ENCODE measurements at regions not wholly inside any gene's neighbourhood (a gene's known extent, or its start where the extent isn't known, plus 50 kb on each side); places are given as distances from the start of the nearest gene placed in this dataset.

GRCh38 chr13:111646456-111646855 is 326.0 kb downstream of the TEX29 start:
- TF ChIP-seq CTCF (IDR thresholded peaks at IDR 0.05 in 4 of 5, conservative IDR thresholded peaks at IDR 0.05 in 1 of 5) (no peak), POLR2A (IDR thresholded peaks at IDR 0.05) (no peak)
- H3K27me3 ChIP-seq = peaks cover 0 to 10% (median 0%) of the 10 kb centered on the region in 3 donors
- H3K4me1 ChIP-seq = no peaks in the 10 kb centered on the region
- in situ Hi-C loops (cut with MboI; ENCODE audit: low sequenced_read_pairs in 4 of 4) (no loop called here), intact Hi-C loops (cut with DNase I; ENCODE audit: low total_unique reads) (no loop called here)
- DNase-seq (no peak), ATAC-seq (no peak)
- H3K9me3 ChIP-seq = no peaks in the 10 kb centered on the region
- H3K36me3 ChIP-seq = no peaks in the 10 kb centered on the region
- no peak overlapping the region for H3K27ac ChIP-seq
- no peak overlapping the region for H3K4me3 ChIP-seq

- TF ChIP-seq CTCF (IDR thresholded peaks at IDR 0.05 in 4 of 5, conservative IDR thresholded peaks at IDR 0.05 in 1 of 5) = no peak
- no peak for TF ChIP-seq POLR2A (IDR thresholded peaks at IDR 0.05)
- ATAC-seq = no peak
- Histone ChIP-seq H3K4me1 (no peaks in the 10 kb centered on the region), H3K27me3 (peaks cover 0 to 10% (median 9%) of the 10 kb centered on the region in 3 donors), H3K9me3 (no peaks in the 10 kb centered on the region), H3K36me3 (no peaks in the 10 kb centered on the region), H3K4me3 (no peak overlapping the region), H3K27ac (no peak overlapping the region)
- DNase-seq = no peak
- intact Hi-C loops (cut with DNase I; ENCODE audit: low total_unique reads) = no loop called here
- in situ Hi-C loops (cut with MboI; ENCODE audit: low sequenced_read_pairs in 4 of 4) = no loop called here
Measured at GRCh38 chr13:111648885-111649284, 328.4 kb downstream of the TEX29 start.

- in situ Hi-C loops (cut with MboI; ENCODE audit: low sequenced_read_pairs in 4 of 4) = no loop called here
- no peak overlapping the region for H3K27ac ChIP-seq
Measured at GRCh38 chr13:111650626-111651025, 330.2 kb downstream of the TEX29 start.

GRCh38 chr13:111652676-111653075 is 332.2 kb downstream of the TEX29 start:
- Histone ChIP-seq H3K27ac (no peak overlapping the region), H3K4me3 (no peak overlapping the region), H3K36me3 (no peaks in the 10 kb centered on the region), H3K9me3 (no peaks in the 10 kb centered on the region), H3K27me3 (peaks cover 0 to 16% (median 9%) of the 10 kb centered on the region in 3 donors), H3K4me1 (no peaks in the 10 kb centered on the region)
- in situ Hi-C loops (cut with MboI; ENCODE audit: low sequenced_read_pairs in 4 of 4) (no loop called here), intact Hi-C loops (cut with DNase I; ENCODE audit: low total_unique reads) (no loop called here)
- TF ChIP-seq POLR2A (IDR thresholded peaks at IDR 0.05) = no peak
- TF ChIP-seq CTCF (IDR thresholded peaks at IDR 0.05 in 4 of 5, conservative IDR thresholded peaks at IDR 0.05 in 1 of 5) = no peak
- no peak for DNase-seq
- ATAC-seq = no peak

More at GRCh38 chr13:111650626-111651025, 330.2 kb downstream of the TEX29 start:
- Histone ChIP-seq H3K9me3 (no peaks in the 10 kb centered on the region), H3K27me3 (peaks cover 0 to 16% (median 9%) of the 10 kb centered on the region in 3 donors), H3K4me1 (no peaks in the 10 kb centered on the region), H3K4me3 (no peak overlapping the region), H3K36me3 (no peaks in the 10 kb centered on the region)
- DNase-seq = no peak
- intact Hi-C loops (cut with DNase I; ENCODE audit: low total_unique reads) = no loop called here
- TF ChIP-seq POLR2A (IDR thresholded peaks at IDR 0.05) (no peak), CTCF (IDR thresholded peaks at IDR 0.05 in 4 of 5, conservative IDR thresholded peaks at IDR 0.05 in 1 of 5) (no peak)
- ATAC-seq = no peak

- intact Hi-C loops (cut with DNase I; ENCODE audit: low total_unique reads) = no loop called here
- DNase-seq = no peak
- in situ Hi-C loops (cut with MboI; ENCODE audit: low sequenced_read_pairs in 4 of 4) = no loop called here
- ATAC-seq = no peak
- no peak overlapping the region for H3K4me3 ChIP-seq
- no peak overlapping the region for H3K27ac ChIP-seq
- H3K36me3 ChIP-seq = no peaks in the 10 kb centered on the region
- TF ChIP-seq CTCF (IDR thresholded peaks at IDR 0.05 in 4 of 5, conservative IDR thresholded peaks at IDR 0.05 in 1 of 5) = no peak
- TF ChIP-seq POLR2A (IDR thresholded peaks at IDR 0.05) = no peak
- H3K4me1 ChIP-seq = no peaks in the 10 kb centered on the region
- no peaks in the 10 kb centered on the region for H3K9me3 ChIP-seq
- H3K27me3 ChIP-seq = peaks cover 0 to 13% (median 9%) of the 10 kb centered on the region in 3 donors
Measured at GRCh38 chr13:111654531-111654930, 334.1 kb downstream of the TEX29 start.
